Astrocyte of the hippocampus (primary cell): ENCODE measurements at regions not wholly inside any gene's neighbourhood (a gene's known extent, or its start where the extent isn't known, plus 50 kb on each side); places are given as distances from the start of the nearest gene placed in this dataset.
A peak's percentile ranks its signal among the peaks of the same experiment; 100 is the strongest.
"Not testable (repeated sequence)": the region's sequence is repeated elsewhere in the genome, so short reads cannot be mapped to it uniquely, and the experiment has no call there.

ENCODE experiments used
- DNase-seq: peaks from one replicate; pipeline ENCODE4 v3.0.0; 2011; ENCODE audit warnings: low read depth, low spot score

DNA sequence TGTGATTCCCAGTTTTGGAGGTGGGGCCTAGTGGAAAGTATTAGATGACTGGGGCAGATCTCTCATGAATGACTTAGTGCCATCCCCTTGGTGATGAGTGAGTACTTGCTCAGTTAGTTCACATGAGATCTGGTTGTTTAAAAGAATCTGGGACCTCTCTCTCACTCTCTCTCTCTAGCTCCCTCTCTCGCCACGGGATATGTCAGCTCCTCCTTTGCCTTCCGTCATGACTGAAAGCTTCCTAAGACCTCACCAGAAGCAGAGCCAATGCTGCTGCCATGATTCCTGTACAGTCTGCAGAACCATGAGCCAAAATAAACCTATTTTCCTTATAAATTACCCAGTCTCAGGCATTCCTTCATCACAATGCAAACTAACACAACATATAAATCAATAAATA lies 176.7 kb downstream of the PRELID2 start:
- no peak for DNase-seq

- not testable (repeated sequence) for DNase-seq
Measured at GRCh38 chr5:145652700-145653099, 182.4 kb downstream of the PRELID2 start.

GRCh38 chr5:145647137-145647536 lies 188.0 kb downstream of the PRELID2 start:
- DNase-seq, result peak; percentile 54

DNA sequence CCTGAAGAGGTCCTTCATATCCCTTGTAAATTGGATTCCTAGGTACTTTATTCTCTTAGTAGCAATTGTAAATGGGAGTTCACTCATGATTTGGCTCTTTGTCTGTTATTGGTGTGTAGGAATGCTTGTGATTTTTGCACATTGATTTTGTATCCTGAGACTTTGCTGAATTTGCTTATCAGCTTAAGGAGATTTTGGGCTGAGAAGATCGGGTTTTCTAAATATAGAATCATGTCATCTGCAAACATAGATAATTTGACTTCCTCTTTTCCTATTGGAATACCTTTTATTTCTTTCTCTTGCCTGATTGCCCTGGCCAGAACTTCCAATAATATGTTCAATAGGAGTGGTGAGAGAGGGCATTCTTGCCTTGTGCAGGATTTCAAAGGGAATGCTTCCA lies 191.9 kb downstream of the PRELID2 start:
- not testable (repeated sequence) for DNase-seq

DNA sequence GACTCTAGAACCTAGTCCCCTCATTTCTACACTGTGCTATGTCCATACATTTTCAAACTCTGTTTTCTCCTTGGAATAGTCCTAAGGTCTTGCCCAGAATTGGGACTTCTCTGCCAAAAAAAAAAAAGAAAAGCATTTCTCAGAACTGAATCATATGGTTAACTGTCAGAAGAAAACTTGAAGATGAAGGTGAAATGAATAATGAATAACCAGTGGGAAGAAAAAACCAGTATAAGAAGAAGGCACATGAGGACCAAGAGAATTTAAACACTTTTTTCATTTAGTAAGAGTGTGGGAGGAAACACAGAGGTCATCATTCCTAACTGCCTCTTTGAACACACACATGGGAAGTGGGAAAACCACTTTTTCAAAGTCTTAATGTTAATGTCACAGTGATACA lies 197.7 kb downstream of the PRELID2 start:
- peak; percentile 14 for DNase-seq

GRCh38 chr5:145636371-145636770 lies 198.8 kb downstream of the PRELID2 start:
- DNase-seq, result no peak

DNA sequence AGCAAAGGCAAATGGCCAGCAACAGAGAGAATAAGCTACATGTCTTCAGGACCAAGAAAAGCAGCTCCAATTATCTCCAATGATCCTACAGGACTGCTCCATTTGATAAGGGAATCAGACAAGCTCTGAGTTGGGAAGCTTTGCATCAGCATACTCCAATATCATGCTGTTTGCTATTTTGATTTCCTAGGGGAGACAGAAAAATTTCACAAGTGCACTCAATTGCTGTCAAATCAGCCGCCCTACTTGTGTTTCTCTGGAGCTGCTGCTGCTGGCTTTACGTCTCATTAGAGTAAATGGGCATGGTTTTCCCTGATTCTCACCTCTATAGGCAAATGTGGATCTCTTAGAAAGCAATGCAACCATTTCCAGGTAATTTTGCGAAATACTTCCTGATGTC lies 201.7 kb downstream of the PRELID2 start:
- no peak for DNase-seq

DNA sequence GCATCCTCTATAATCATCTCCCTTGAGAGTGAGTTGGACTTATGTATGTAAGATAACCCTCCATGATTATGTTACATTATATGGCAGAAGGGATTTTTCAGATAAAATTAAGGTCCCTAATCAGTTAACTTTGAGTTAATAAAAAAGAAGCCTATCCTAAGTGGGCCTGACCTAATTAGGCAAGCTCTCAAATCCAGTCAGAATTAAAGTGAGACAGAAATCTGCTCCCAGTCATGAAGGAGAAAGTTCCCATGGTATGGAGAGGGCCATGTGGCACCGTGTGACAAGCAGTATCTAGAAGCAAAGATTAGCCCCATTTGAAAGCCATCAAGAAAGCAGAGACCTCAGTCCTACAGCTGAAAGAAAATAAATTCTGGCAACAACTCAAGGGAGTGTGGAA lies 202.4 kb downstream of the PRELID2 start:
- DNase-seq, result no peak

- no peak for DNase-seq
Measured at GRCh38 chr5:145629047-145629446, 206.1 kb downstream of the PRELID2 start.

DNA sequence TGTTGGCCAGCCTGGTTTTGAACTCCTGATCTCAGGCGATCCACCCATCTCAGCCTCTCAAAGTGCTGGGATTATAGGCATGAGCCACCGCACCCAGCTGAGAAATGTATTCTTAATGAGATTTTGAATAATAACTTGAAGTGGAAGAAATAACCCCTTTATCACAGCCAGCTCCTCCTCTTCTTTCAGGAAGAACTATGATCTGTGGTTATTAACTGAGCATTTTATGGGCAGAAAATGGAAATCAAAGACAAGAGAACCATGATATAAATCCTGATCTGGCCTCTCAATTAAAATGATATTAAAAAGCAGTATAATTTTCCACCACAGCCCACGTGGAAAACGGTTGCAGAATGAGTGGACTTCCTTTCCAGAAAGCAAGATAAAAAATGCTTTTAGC lies 206.6 kb downstream of the PRELID2 start:
- no peak for DNase-seq

DNA sequence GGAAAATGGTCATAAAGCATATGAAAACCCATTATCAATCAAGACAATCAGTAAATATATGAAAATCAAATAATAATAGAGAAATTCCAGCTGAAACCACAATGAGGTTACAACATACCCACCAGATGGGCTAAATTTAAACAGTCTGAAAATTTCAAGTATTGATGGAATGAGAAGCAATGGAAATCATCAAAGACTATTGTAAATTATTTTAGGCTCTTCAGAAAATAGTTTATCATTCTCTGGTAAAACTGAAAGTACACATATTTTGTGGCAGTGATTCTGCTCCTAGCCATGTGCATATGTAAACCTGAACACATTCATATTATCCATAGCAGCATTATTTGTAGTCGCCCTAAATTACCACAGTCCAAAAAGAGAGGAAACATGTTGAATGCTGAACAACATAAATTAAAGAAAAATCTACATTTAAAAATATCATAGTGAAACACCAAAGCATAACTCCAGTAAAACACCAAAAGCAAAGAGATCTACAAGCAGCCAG lies 215.3 kb downstream of the PRELID2 start:
- no peak for DNase-seq

GRCh38 chr5:145616739-145617138 lies 218.4 kb downstream of the PRELID2 start:
- not testable (repeated sequence) for DNase-seq

DNA sequence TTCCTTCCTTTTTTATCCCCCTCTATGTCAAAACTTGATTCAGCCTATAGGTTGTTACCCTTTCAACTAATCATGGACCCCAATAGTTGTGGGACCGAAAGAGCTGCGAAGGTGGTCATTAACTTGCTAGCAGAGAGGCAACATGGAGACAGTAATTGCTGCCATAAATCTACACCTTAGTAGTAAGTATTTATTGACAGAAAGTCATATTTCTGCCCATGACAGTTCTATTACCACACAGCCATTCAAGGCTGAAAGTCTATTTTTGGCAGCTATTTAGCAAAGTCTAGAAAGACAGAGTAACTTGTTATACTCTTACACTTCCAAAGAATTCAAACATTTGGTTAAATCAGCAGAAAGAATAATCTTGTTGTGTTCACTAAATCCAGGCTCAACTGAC lies 236.2 kb downstream of the PRELID2 start:
- no peak for DNase-seq

DNA sequence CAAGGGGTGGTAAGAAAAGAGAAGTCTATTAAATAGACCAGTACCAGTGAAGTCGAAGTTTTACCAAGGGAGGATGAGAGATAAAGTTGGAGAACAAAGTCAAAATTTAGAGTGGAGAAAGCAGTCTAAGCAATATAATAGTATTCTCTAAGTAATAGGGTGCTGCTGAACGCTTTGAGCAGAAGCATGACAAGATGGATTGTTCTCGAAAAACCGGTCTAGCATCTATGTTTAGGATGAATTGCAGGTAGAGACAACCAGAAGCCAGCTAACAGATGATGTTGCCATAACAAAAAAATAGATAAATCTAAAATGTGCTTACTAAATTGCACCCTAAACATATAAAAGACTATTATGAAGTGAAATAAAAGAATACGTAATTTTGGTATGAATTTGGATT lies 237.0 kb downstream of the PRELID2 start:
- no peak for DNase-seq

DNA sequence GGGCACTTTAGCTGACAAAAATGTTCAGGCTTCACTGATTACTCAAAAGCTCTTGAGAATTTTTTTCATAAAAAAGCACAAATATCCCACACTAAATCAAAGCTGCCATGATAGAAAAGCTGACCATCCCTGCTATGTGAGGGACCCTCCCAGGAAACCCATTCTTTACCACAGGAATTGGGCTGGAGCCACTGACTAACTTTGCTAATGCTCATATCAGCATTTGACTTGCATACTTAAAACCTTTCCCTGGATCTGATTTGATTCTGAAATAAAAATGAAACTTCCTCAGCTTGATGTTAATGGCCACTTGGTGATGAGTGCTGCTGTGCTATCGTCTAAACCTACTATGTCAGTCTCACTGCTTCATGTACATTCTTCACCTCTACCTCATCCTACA lies 243.6 kb downstream of the PRELID2 start:
- no peak for DNase-seq

- no peak for DNase-seq
Measured at GRCh38 chr5:145589063-145589462, 246.1 kb downstream of the PRELID2 start.

DNA sequence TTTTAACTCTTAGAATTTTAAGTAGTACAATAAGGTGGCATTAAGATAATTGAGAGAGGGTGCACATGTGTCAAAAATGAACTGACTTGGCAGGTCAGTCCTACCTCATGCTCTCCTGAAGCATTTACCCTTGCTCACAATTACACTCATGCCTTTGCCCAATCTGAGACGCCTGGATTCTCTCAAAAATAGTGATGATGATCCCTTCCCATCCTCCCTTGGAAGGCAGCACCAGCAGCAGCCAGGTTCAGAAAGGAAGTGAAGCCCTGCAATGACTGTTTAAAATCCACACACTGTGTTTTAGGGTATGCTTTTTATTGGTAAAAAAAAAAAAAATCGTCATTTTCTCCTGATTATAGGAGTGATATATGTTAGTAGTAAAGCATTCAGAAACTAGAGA lies 246.6 kb downstream of the PRELID2 start:
- no peak for DNase-seq

- no peak for DNase-seq
Measured at GRCh38 chr5:145588113-145588512, 247.0 kb downstream of the PRELID2 start.

- DNase-seq, result peak; percentile 91
Measured at GRCh38 chr5:145587710-145588109, 247.4 kb downstream of the PRELID2 start.

- DNase-seq, result no peak
Measured at GRCh38 chr5:145587308-145587672, 247.9 kb downstream of the PRELID2 start.

- DNase-seq, result no peak
Measured at GRCh38 chr5:145586661-145587307, 248.4 kb downstream of the PRELID2 start.

DNA sequence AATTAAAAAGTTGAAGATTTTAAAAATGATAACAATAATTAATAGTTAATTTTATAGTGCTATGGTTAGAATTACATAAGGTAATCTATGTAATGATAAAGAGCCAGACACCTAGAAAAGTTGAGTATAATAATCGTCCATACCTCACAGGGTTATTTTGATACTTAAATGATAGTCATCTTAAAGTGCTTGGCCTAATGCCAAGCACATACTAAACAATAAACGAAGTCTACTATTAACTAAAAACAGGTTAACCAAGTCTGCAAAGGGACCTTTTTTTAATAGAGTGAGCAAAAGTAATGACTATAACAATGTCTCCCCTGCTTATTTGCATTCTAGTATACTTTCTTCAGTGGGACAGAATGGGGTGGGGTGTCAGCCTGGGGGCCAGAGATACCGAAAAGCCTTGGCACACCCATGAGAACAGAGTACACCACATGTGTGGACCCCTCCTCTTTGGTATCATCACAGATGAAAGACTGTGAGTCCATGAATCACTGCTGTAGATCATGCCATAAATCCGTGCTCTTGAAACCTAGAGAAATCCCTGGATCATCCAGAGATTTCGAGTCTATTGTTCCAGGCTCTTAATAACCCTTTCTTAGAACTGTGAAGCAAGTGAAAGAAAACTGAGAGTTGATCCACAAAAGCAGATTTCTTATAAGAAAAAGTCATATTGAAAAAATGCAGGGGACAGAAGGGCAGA lies 249.5 kb downstream of the PRELID2 start:
- DNase-seq, result no peak

- no peak for DNase-seq
Measured at GRCh38 chr5:145579301-145579700, 255.8 kb downstream of the PRELID2 start.
